HCT116 (cell line): ENCODE measurements at regions not wholly inside any gene's neighbourhood (a gene's known extent, or its start where the extent isn't known, plus 50 kb on each side); places are given as distances from the start of the nearest gene placed in this dataset.

Source experiments
- ATAC-seq: fragments of 200-7000 bp; cut with Tn5 transposase; 2 replicates; pipeline ENCODE4 v1.9.1; 2020; ENCODE audit warnings: mild to moderate bottlenecking, moderate library complexity
- BruUV-seq: library from RNA; stranded (reverse); fragments of 400-500 nt; replicated peaks from 2 replicates; lab custom pipeline; 2021; lab: Mats Ljungman, UMichigan
- CTCF ChIA-PET: fragments of 300-600 bp; sonication (Branson Sonifier 250); formaldehyde crosslinking; loops from one replicate; lab custom pipeline; 2021; ENCODE audit warnings: antibody characterized with exemption; lab: Charles Lee
- POLR2A ChIA-PET: fragments of 300-600, 350-600 bp; sonication (Branson Sonifier 250); formaldehyde crosslinking; loops from one replicate; lab custom pipeline; 2021; ENCODE audit warnings: antibody characterized with exemption; lab: Charles Lee
- RAD21 ChIA-PET, 2 experiments: fragments of 300-600 bp; sonication (Branson Sonifier 250); formaldehyde crosslinking; loops; one replicate each; lab custom pipeline; 2023; ENCODE audit warnings: low total read pairs in 2 of 2; ENCODE audit not compliant: uncharacterized antibody in 2 of 2, unreplicated experiment in 2 of 2, low non-redundant PET in 1 of 2; lab: Charles Lee
- DNase-seq: peaks from one replicate; pipeline ENCODE4 v3.0.0-alpha.2; 2010; ENCODE audit warnings: low read depth, low spot score
- H2AFZ ChIP-seq: fragments of 200-600 bp; shearing (Covaris generic), sonication (generic); 2 replicates; pipeline ENCODE4 v1.6.1; 2017; ENCODE audit warnings: low read depth, mixed run types, mixed read lengths, antibody characterized with exemption, low read length; ENCODE audit not compliant: poor library complexity, severe bottlenecking
- H3K27ac ChIP-seq: 2 replicates; pipeline ENCODE4 v1.5.1; 2012; ENCODE audit warnings: low read depth, low read length
- H3K27me3 ChIP-seq: fragments of 200-600 bp; sonication (generic); 2 replicates; pipeline ENCODE4 v1.6.1; 2016; ENCODE audit warnings: mixed run types, low read length, mixed read lengths; ENCODE audit not compliant: insufficient read depth
- H3K36me3 ChIP-seq, 2 experiments: fragments of 200-500 bp in 1 of 2; fragments of 200-600 bp in 1 of 2; sonication (Bioruptor generic) in 1 of 2; sonication (generic) in 1 of 2; 2 replicates each; pipeline versions ENCODE4 v1.5.1 to v1.6.1; 2014 to 2016; ENCODE audit warnings: low read length in 2 of 2, inconsistent platforms in 1 of 2, mixed read lengths in 1 of 2, mixed run types in 1 of 2; ENCODE audit not compliant: insufficient read depth in 2 of 2, control insufficient read depth in 1 of 2
- H3K4me1 ChIP-seq, 2 experiments: fragments of 200-600 bp in 1 of 2; sonication (generic) in 1 of 2; 2 replicates each; pipeline versions ENCODE4 v1.5.1 to v1.6.1; 2012 to 2017; ENCODE audit warnings: low read length in 2 of 2, inconsistent platforms in 1 of 2, mild to moderate bottlenecking in 1 of 2, mixed read lengths in 1 of 2, mixed run types in 1 of 2, moderate library complexity in 1 of 2; ENCODE audit not compliant: insufficient read depth in 2 of 2, control insufficient read depth in 1 of 2
- H3K4me2 ChIP-seq: fragments of 200-600 bp; sonication (generic); 2 replicates; pipeline ENCODE4 v1.6.1; 2017; ENCODE audit warnings: mixed run types, low read length, mixed read lengths
- H3K4me3 ChIP-seq, 2 experiments: fragments of 200-600 bp in 1 of 2; sonication (generic) in 1 of 2; replicated peaks in 1 of 2; 2 replicates each; pipeline ENCODE4 v1.5.1; 2011 to 2016; ENCODE audit warnings: low read length in 2 of 2, control low read depth in 1 of 2, low read depth in 1 of 2, mild to moderate bottlenecking in 1 of 2, mixed read lengths in 1 of 2, mixed run types in 1 of 2
- H3K79me2 ChIP-seq: fragments of 200-600 bp; sonication (generic); 2 replicates; pipeline ENCODE4 v1.6.1; 2017; ENCODE audit warnings: mild to moderate bottlenecking, mixed run types, low read length, moderate library complexity, mixed read lengths; ENCODE audit not compliant: insufficient read depth
- H3K9ac ChIP-seq: fragments of 200-600 bp; sonication (generic); 2 replicates; pipeline ENCODE4 v1.6.1; 2016; ENCODE audit warnings: low read length, mixed read lengths
- H3K9me2 ChIP-seq: fragments of 200-600 bp; sonication (generic), shearing (Covaris generic); 2 replicates; pipeline ENCODE4 v1.6.1; 2017; ENCODE audit warnings: mixed run types, mild to moderate bottlenecking, moderate library complexity; ENCODE audit not compliant: insufficient read depth
- H3K9me3 ChIP-seq, 2 experiments: fragments of 200-500 bp in 1 of 2; fragments of 200-600 bp in 1 of 2; sonication (Bioruptor generic) in 1 of 2; sonication (generic) in 1 of 2; 2 replicates each; pipeline ENCODE4 v1.6.1; 2014 to 2017; ENCODE audit warnings: low read length in 2 of 2, mixed read lengths in 2 of 2, inconsistent platforms in 1 of 2, low read depth in 1 of 2, mild to moderate bottlenecking in 1 of 2, mixed run types in 1 of 2, moderate library complexity in 1 of 2; ENCODE audit not compliant: control insufficient read depth in 1 of 2, insufficient read depth in 1 of 2
- H4K20me1 ChIP-seq: fragments of 200-600 bp; sonication (generic), shearing (Covaris generic); 2 replicates; pipeline ENCODE4 v1.6.1; 2017; ENCODE audit warnings: mixed run types, mild to moderate bottlenecking, moderate library complexity; ENCODE audit not compliant: insufficient read depth
- CBX3 ChIP-seq: IDR thresholded peaks from 2 replicates; pipeline ENCODE4 v1.6.1; 2012; ENCODE audit warnings: low read depth
- EZH2phosphoT487 ChIP-seq: fragments of 200-600 bp; IDR thresholded peaks from 2 replicates; pipeline ENCODE4 v1.6.1; 2018; ENCODE audit warnings: antibody characterized with exemption, borderline replicate concordance
- FOSL1 ChIP-seq: IDR thresholded peaks from 2 replicates; pipeline ENCODE4 v1.6.1; 2012; ENCODE audit warnings: low read depth
- POLR2A ChIP-seq: IDR thresholded peaks from 2 replicates; pipeline ENCODE4 v1.7.0; 2011; ENCODE audit warnings: borderline replicate concordance; ENCODE audit not compliant: insufficient read depth, insufficient read length; ENCODE audit errors: extremely low read depth
- POLR2AphosphoS5 ChIP-seq: IDR thresholded peaks from 2 replicates; pipeline ENCODE4 v1.6.1; 2011; ENCODE audit warnings: mild to moderate bottlenecking, low read depth, low read length, moderate library complexity
- SRF ChIP-seq: IDR thresholded peaks from 2 replicates; pipeline ENCODE4 v1.6.1; 2012; ENCODE audit warnings: low read depth
- YY1 ChIP-seq: IDR thresholded peaks from 2 replicates; pipeline ENCODE4 v1.6.1; 2011; ENCODE audit warnings: low read length, low read depth, moderate library complexity, mild to moderate bottlenecking; ENCODE audit not compliant: insufficient replicate concordance; ENCODE audit errors: extremely low read depth
- ZNF274 ChIP-seq: fragments of 200-500 bp; sonication (Bioruptor generic); IDR thresholded peaks from 2 replicates; pipeline ENCODE4 v1.6.1; 2014; ENCODE audit warnings: mild to moderate bottlenecking, low read depth, low read length, inconsistent platforms
- intact Hi-C: fragments of 100-400 bp; cut with micrococcal nuclease; formaldehyde crosslinking; loops from 2 replicates; pipeline ENCODE4 v1.10.0; 2022
- TF ChIP-seq, protein P1 (sequence below), 3 experiments: fragments of 200-600 bp in 1 of 3; sonication (generic) in 1 of 3; IDR thresholded peaks in 2 of 3; conservative IDR thresholded peaks in 1 of 3; 2 replicates each; pipeline ENCODE4 v1.5.1; 2012 to 2017; ENCODE audit warnings: low read depth in 2 of 3, low read length in 2 of 3, antibody characterized with exemption in 1 of 3, borderline replicate concordance in 1 of 3, control low read depth in 1 of 3, mild to moderate bottlenecking in 1 of 3, mixed read lengths in 1 of 3, mixed run types in 1 of 3, moderate library complexity in 1 of 3; ENCODE audit not compliant: insufficient read depth in 1 of 3
- TF ChIP-seq, protein P2 (sequence below): IDR thresholded peaks from 2 replicates; pipeline ENCODE4 v1.6.1; 2011; ENCODE audit warnings: mild to moderate bottlenecking, low read length, moderate library complexity; ENCODE audit not compliant: insufficient replicate concordance; ENCODE audit errors: extremely low read depth

DNA sequence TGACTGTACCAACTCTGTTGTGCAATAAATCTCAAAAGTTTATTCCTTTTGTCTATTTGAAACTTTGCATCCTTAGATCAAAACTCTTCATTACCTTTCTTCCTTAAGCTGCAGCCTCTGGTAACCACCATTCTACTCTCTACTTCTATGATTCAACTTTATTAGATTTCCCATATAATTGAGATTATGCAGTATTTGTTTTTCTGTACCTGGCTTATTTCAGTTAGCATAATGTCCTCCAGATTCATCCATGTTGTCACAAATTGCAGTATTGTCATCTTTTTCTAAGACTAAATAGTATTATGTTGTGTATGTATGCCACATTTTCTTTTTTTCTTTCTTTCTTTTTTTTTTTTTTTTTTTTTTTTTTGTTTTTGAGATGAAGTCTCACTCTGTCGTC lies 1176.3 kb upstream of the TENM4 start:
- CTCF ChIA-PET, result no interaction called here
- RAD21 ChIA-PET, result no interaction called here
- Histone ChIP-seq H3K9me2 (no peaks in the 10 kb centered on the region), H3K27me3 (no peaks in the 10 kb centered on the region)
- POLR2A ChIA-PET, result no interaction called here
- TF ChIP-seq FOSL1 (no peak), CBX3 (no peak), SRF (no peak), POLR2A (no peak), YY1 (no peak), EZH2phosphoT487 (no peak), POLR2AphosphoS5 (no peak), ZNF274 (no peak)
- TF ChIP-seq, protein P1, sequence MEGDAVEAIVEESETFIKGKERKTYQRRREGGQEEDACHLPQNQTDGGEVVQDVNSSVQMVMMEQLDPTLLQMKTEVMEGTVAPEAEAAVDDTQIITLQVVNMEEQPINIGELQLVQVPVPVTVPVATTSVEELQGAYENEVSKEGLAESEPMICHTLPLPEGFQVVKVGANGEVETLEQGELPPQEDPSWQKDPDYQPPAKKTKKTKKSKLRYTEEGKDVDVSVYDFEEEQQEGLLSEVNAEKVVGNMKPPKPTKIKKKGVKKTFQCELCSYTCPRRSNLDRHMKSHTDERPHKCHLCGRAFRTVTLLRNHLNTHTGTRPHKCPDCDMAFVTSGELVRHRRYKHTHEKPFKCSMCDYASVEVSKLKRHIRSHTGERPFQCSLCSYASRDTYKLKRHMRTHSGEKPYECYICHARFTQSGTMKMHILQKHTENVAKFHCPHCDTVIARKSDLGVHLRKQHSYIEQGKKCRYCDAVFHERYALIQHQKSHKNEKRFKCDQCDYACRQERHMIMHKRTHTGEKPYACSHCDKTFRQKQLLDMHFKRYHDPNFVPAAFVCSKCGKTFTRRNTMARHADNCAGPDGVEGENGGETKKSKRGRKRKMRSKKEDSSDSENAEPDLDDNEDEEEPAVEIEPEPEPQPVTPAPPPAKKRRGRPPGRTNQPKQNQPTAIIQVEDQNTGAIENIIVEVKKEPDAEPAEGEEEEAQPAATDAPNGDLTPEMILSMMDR (IDR thresholded peaks at IDR 0.05 in 2 of 3, conservative IDR thresholded peaks at IDR 0.05 in 1 of 3; ENCODE audit: borderline replicate concordance in 1 of 3, insufficient read depth in 1 of 3, low read depth in 2 of 3, low read length in 2 of 3), result no peak
- TF ChIP-seq, protein P2, sequence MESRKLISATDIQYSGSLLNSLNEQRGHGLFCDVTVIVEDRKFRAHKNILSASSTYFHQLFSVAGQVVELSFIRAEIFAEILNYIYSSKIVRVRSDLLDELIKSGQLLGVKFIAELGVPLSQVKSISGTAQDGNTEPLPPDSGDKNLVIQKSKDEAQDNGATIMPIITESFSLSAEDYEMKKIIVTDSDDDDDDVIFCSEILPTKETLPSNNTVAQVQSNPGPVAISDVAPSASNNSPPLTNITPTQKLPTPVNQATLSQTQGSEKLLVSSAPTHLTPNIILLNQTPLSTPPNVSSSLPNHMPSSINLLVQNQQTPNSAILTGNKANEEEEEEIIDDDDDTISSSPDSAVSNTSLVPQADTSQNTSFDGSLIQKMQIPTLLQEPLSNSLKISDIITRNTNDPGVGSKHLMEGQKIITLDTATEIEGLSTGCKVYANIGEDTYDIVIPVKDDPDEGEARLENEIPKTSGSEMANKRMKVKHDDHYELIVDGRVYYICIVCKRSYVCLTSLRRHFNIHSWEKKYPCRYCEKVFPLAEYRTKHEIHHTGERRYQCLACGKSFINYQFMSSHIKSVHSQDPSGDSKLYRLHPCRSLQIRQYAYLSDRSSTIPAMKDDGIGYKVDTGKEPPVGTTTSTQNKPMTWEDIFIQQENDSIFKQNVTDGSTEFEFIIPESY, result no peak
- TF ChIP-seq, all 23 proteins: peak for 0
- H3K9ac ChIP-seq, result no peak overlapping the region
- H2AFZ ChIP-seq, result no peak overlapping the region
- no peak for DNase-seq
- no peaks in the 10 kb centered on the region for H3K36me3 ChIP-seq
- no peak overlapping the region for H3K4me3 ChIP-seq
- no peak for ATAC-seq
- no peak overlapping the region for H3K4me2 ChIP-seq
- no peaks in the 10 kb centered on the region for H4K20me1 ChIP-seq
- BruUV-seq, result no TSS peak
- H3K27ac ChIP-seq, result no peak overlapping the region
- H3K4me1 ChIP-seq, result no peaks in the 10 kb centered on the region
- intact Hi-C loops, result no loop called here
- no peaks in the 10 kb centered on the region for H3K79me2 ChIP-seq
- H3K9me3 ChIP-seq, result peaks cover 3 to 5% of the 10 kb centered on the region in 2 experiments; a peak in 2 of 4 replicates
